OCI-LY7 (cell line): ENCODE measurements at regions not wholly inside any gene's neighbourhood (a gene's known extent, or its start where the extent isn't known, plus 50 kb on each side); places are given as distances from the start of the nearest gene placed in this dataset.

Experiments used
- BruUV-seq: library from RNA; stranded (reverse); fragments of 400-500 nt; replicated peaks from 2 replicates; lab custom pipeline; 2021; lab: Mats Ljungman, UMichigan
- CTCF ChIA-PET: fragments of 300-600 bp; sonication (Branson Sonifier 250); formaldehyde crosslinking; loops from one replicate; lab custom pipeline; 2022; ENCODE audit warnings: antibody characterized with exemption; ENCODE audit not compliant: unreplicated experiment; lab: Charles Lee
- POLR2A ChIA-PET: fragments of 300-600 bp; sonication (Branson Sonifier 250); formaldehyde crosslinking; loops from one replicate; lab custom pipeline; 2022; ENCODE audit warnings: antibody characterized with exemption; lab: Charles Lee
- DNase-seq: peaks from one replicate; pipeline ENCODE4 v3.0.0-alpha.2; 2015; ENCODE audit warnings: low spot score
- H2AFZ ChIP-seq: fragments of 200-600 bp; sonication (generic), shearing (Covaris generic); 2 replicates; pipeline ENCODE4 v1.6.1; 2014; ENCODE audit warnings: mild to moderate bottlenecking, antibody characterized with exemption, low read length, moderate library complexity
- H3K27ac ChIP-seq: fragments of 200-600 bp; sonication (generic); 2 replicates; pipeline ENCODE4 v1.5.1; 2014; ENCODE audit warnings: mixed run types, low read depth, mild to moderate bottlenecking, moderate library complexity, low read length, inconsistent platforms; ENCODE audit not compliant: poor library complexity, severe bottlenecking
- H3K36me3 ChIP-seq: fragments of 200-600 bp; sonication (generic); 2 replicates; pipeline ENCODE4 v1.6.1; 2014; ENCODE audit warnings: mild to moderate bottlenecking, antibody characterized with exemption, low read length, moderate library complexity, mixed read lengths; ENCODE audit not compliant: insufficient read depth
- H3K4me1 ChIP-seq: fragments of 200-600 bp; sonication (generic); 2 replicates; pipeline ENCODE4 v1.5.1; 2014; ENCODE audit warnings: mild to moderate bottlenecking, low read length; ENCODE audit not compliant: insufficient read depth, poor library complexity, severe bottlenecking
- H3K4me2 ChIP-seq: fragments of 200-600 bp; sonication (generic); 2 replicates; pipeline ENCODE4 v1.6.1; 2014; ENCODE audit warnings: mild to moderate bottlenecking, low read length
- H3K4me3 ChIP-seq: fragments of 200-600 bp; sonication (generic); 2 replicates; pipeline ENCODE4 v1.5.1; 2014; ENCODE audit warnings: mild to moderate bottlenecking, low read depth, low read length; ENCODE audit not compliant: poor library complexity, severe bottlenecking
- H3K79me2 ChIP-seq: fragments of 200-600 bp; sonication (generic); 2 replicates; pipeline ENCODE4 v1.6.1; 2016; ENCODE audit warnings: low read depth, mild to moderate bottlenecking, low read length, moderate library complexity, mixed read lengths; ENCODE audit not compliant: insufficient read depth
- H3K9me2 ChIP-seq: fragments of 200-600 bp; sonication (generic); 2 replicates; pipeline ENCODE4 v1.6.1; 2016; ENCODE audit warnings: mild to moderate bottlenecking, low read length, mixed read lengths; ENCODE audit not compliant: insufficient read depth
- H3K9me3 ChIP-seq: fragments of 200-600 bp; sonication (generic); 2 replicates; pipeline ENCODE4 v1.6.1; 2014; ENCODE audit warnings: mild to moderate bottlenecking, mixed run types, low read length, mixed read lengths
- H4K20me1 ChIP-seq: fragments of 200-600 bp; sonication (generic); 2 replicates; pipeline ENCODE4 v1.6.1; 2014; ENCODE audit warnings: mild to moderate bottlenecking, antibody characterized with exemption, low read length, moderate library complexity, mixed read lengths; ENCODE audit not compliant: insufficient read depth
- EZH2phosphoT487 ChIP-seq: fragments of 200-600 bp; sonication (generic); IDR thresholded peaks from 2 replicates; pipeline ENCODE4 v1.6.1; 2018; ENCODE audit warnings: low read depth, borderline replicate concordance, mild to moderate bottlenecking, mixed run types, antibody characterized with exemption, low read length, moderate library complexity, mixed read lengths
- intact Hi-C: fragments of 100-400 bp; cut with micrococcal nuclease; formaldehyde crosslinking; loops from one replicate; pipeline ENCODE4 v1.10.0; 2022; ENCODE audit not compliant: unreplicated experiment
- TF ChIP-seq, protein P1 (sequence below): fragments of 200-600 bp; sonication (generic); conservative IDR thresholded peaks from 2 replicates; pipeline ENCODE4 v1.5.1; 2014; ENCODE audit warnings: mild to moderate bottlenecking, antibody characterized with exemption, low read length, moderate library complexity, mixed read lengths

GRCh38 chr1:221822591-221822990 is 80.7 kb upstream of the DUSP10 start:
- intact Hi-C loops = no loop called here
- Histone ChIP-seq H4K20me1 (no peaks in the 10 kb centered on the region), H3K4me1 (no peaks in the 10 kb centered on the region), H3K27ac (no peak overlapping the region), H3K4me2 (no peak overlapping the region), H3K36me3 (no peaks in the 10 kb centered on the region), H3K4me3 (no peak overlapping the region), H3K79me2 (no peaks in the 10 kb centered on the region), H2AFZ (no peak overlapping the region), H3K9me3 (no peaks in the 10 kb centered on the region), H3K9me2 (no peaks in the 10 kb centered on the region)
- DNase-seq = no peak
- BruUV-seq = no TSS peak
- TF ChIP-seq, protein P1, sequence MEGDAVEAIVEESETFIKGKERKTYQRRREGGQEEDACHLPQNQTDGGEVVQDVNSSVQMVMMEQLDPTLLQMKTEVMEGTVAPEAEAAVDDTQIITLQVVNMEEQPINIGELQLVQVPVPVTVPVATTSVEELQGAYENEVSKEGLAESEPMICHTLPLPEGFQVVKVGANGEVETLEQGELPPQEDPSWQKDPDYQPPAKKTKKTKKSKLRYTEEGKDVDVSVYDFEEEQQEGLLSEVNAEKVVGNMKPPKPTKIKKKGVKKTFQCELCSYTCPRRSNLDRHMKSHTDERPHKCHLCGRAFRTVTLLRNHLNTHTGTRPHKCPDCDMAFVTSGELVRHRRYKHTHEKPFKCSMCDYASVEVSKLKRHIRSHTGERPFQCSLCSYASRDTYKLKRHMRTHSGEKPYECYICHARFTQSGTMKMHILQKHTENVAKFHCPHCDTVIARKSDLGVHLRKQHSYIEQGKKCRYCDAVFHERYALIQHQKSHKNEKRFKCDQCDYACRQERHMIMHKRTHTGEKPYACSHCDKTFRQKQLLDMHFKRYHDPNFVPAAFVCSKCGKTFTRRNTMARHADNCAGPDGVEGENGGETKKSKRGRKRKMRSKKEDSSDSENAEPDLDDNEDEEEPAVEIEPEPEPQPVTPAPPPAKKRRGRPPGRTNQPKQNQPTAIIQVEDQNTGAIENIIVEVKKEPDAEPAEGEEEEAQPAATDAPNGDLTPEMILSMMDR = no peak
- no peak for TF ChIP-seq EZH2phosphoT487
- POLR2A ChIA-PET = no interaction called here
- CTCF ChIA-PET = no interaction called here

DNA sequence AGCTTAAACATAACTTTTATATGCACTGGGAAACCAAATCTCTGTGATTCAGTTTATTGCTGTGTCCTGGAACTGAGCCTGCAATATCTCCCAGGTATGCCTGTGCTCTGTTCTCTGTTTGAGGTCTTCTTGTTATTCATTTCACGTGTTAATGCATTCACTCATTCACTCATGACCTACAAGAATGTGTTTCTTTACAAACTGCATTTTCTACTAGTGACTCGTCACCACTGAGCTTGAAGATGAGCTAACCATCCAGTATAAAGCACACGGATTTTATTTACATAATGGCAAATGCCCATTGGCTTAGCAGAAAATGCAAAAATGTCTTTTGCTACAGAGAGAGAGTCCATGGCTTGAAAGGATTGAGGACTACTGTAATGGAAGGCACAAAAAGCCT is 75.0 kb upstream of the DUSP10 start:
- Histone ChIP-seq H3K27ac (no peak overlapping the region), H3K4me3 (no peak overlapping the region), H3K4me2 (no peak overlapping the region), H3K4me1 (no peaks in the 10 kb centered on the region), H3K9me3 (no peaks in the 10 kb centered on the region), H3K36me3 (no peaks in the 10 kb centered on the region), H4K20me1 (no peaks in the 10 kb centered on the region), H3K9me2 (no peaks in the 10 kb centered on the region), H2AFZ (no peak overlapping the region), H3K79me2 (no peaks in the 10 kb centered on the region)
- CTCF ChIA-PET = no interaction called here
- no peak for DNase-seq
- TF ChIP-seq, protein P1 = no peak
- TF ChIP-seq EZH2phosphoT487 = no peak
- POLR2A ChIA-PET = interaction anchor here (1.2 kb wide), 1 partner anchor 22 kb away, joined by 3 read pairs; no protein-coding TSS in a partner anchor
- BruUV-seq = no TSS peak
- intact Hi-C loops = no loop called here

DNA sequence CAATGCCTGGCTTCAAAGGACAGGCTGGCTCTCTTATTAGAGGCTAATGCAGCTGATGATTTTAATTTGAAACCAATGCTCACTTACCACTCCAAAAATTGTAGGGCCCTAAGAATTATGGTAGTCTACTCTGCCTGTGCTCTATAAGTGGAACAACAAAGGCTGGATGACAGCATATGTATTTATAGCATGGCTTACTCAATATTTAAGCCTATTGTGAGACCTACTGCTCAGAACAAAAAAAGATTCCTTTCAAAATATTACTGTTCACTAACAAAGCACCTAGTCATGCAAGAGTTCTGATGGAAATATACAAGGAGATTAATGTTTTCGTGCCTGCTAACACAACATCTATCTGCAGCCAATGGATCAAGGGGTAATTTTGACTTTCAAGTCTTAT is 73.8 kb upstream of the DUSP10 start:
- ChIA-PET CTCF (no interaction called here), POLR2A (interaction anchor here (1.0 kb wide), 1 partner anchor 8 kb away, joined by 3 read pairs; no protein-coding TSS in a partner anchor)
- Histone ChIP-seq H3K4me2 (no peak overlapping the region), H3K36me3 (no peaks in the 10 kb centered on the region), H3K27ac (no peak overlapping the region), H2AFZ (no peak overlapping the region), H3K79me2 (no peaks in the 10 kb centered on the region), H3K9me3 (no peaks in the 10 kb centered on the region), H3K4me3 (no peak overlapping the region), H3K9me2 (no peaks in the 10 kb centered on the region), H3K4me1 (no peaks in the 10 kb centered on the region), H4K20me1 (no peaks in the 10 kb centered on the region)
- DNase-seq = no peak
- intact Hi-C loops = no loop called here
- BruUV-seq = no TSS peak
- TF ChIP-seq EZH2phosphoT487 = no peak
- TF ChIP-seq, protein P1 = no peak
